ENCODE measurements at regions not wholly inside any gene's neighbourhood (a gene's known extent, or its start where the extent isn't known, plus 50 kb on each side); places are given as distances from the start of the nearest gene placed in this dataset.
"Not testable (repeated sequence)": the region's sequence is repeated elsewhere in the genome, so short reads cannot be mapped to it uniquely, and the experiment has no call there.

DNA sequence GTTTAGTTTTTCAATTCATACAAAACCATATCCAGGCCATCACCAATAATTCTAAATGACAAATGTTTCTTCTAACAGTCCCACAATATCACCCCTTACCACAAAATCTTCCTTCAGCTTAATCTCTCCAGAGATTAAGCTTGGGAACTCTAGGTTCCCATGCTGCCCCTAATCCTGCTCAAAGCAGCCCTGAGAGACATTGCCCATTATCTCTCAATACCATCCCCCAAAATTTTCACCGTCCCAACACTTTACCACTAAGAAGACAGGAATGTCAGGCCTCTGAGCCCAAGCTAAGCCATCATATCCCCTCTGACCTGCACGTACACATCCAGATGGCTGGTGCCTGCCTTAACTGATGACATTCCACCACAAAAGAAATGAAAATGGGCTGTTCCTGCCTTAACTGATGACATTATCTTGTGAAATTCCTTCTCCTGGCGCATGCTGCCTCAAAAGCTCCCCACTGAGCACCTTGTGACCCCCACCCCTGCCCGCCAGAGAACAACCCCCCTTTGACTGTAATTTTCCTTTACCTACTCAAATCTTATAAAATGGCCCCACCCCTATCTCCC, 1530.9 kb upstream of the SPRY2 start:
- not testable (repeated sequence) for H3K27me3 ChIP-seq (ENCODE audit: control insufficient read depth, insufficient read depth, low read length); H3K27ac ChIP-seq (ENCODE audit: low read depth, low read length); H3K9me3 ChIP-seq (ENCODE audit: control insufficient read depth, insufficient read depth, low read length); H3K4me1 ChIP-seq (ENCODE audit: control insufficient read depth, insufficient read depth, low read length); H3K4me3 ChIP-seq (ENCODE audit: low read depth, low read length); H3K36me3 ChIP-seq (ENCODE audit: control insufficient read depth, insufficient read depth, low read length); DNase-seq (ENCODE audit: low read depth in 4 of 6, low spot score in 6 of 6)
- 82% methylated on average over 3 of the region's 4 CpGs for WGBS (ENCODE audit: insufficient coverage)

DNA sequence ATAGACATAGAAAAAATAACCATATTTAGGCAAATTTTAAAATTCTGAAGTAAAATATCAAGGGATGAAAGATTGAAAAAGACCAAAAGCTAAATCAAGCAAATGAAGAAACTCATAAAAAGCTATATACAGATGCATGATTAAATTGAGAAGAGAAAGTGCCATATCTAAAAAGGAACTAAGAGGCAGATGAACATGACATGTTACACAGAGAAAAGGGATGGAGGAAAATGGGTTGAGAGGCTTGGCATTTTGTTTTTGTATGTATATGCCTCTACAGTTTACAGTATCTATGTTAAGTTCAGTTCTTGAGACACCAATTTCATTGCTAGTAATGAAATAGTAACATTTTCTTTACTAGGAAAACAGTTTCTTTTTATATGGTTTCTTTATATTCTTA, 1507.4 kb upstream of the SPRY2 start:
- Histone ChIP-seq H3K36me3 (ENCODE audit: control insufficient read depth, insufficient read depth, low read length) (no peaks in the 10 kb centered on the region), H3K4me3 (ENCODE audit: low read depth, low read length) (no peak overlapping the region), H3K9me3 (ENCODE audit: control insufficient read depth, insufficient read depth, low read length) (no peaks in the 10 kb centered on the region), H3K27ac (ENCODE audit: low read depth, low read length) (no peak overlapping the region), H3K4me1 (ENCODE audit: control insufficient read depth, insufficient read depth, low read length) (no peaks in the 10 kb centered on the region), H3K27me3 (ENCODE audit: control insufficient read depth, insufficient read depth, low read length) (no peaks in the 10 kb centered on the region)
- peak in 1 of 6 donors; percentile 16 for DNase-seq (ENCODE audit: low read depth in 4 of 6, low spot score in 6 of 6)

DNA sequence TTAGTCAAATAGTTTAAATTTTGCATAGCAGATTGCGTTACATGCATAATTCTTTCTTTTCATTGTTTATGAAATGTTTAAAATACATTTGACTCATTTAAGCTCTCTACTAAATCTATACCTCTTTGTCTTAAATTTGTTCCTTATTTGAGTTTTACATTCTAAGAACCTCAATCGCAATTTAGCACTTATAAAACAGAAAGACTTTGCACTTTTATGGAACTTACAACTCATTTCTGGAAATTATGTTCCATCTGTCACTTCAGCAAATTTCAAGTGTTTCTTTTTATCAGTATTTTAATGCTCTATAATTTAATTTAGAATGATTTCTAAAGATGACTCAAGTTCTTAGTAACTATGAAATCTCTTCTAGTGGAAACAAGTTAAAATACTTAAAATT, 1505.8 kb upstream of the SPRY2 start:
- no CpG with 5 or more reads among the region's 2 CpGs for WGBS (ENCODE audit: insufficient coverage)
- DNase-seq (ENCODE audit: low read depth in 4 of 6, low spot score in 6 of 6) = peak in 2 of 6 donors; percentile 7 to 45

DNA sequence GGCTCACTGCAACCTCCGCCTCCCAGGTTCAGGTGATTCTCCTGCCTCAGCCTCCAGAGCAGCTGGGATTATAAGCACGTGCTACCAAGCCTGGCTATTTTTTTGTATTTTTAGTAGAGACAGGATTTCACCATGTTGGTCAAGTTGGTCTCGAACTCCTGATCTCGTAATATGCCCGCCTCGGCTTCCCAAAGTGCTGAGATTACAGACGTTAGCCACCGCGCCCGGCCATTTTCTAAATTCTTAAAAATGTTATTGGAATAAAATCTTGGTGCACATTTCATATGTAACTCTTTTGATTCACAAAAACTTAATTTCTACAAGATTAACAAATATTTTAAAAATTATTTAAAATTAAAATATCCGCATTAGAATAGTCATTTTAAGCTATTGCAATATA, 1480.3 kb upstream of the SPRY2 start:
- Histone ChIP-seq H3K9me3 (ENCODE audit: control insufficient read depth, insufficient read depth, low read length) (no peaks in the 10 kb centered on the region), H3K27ac (ENCODE audit: low read depth, low read length) (no peak overlapping the region), H3K4me3 (ENCODE audit: low read depth, low read length) (no peak overlapping the region), H3K36me3 (ENCODE audit: control insufficient read depth, insufficient read depth, low read length) (no peaks in the 10 kb centered on the region), H3K27me3 (ENCODE audit: control insufficient read depth, insufficient read depth, low read length) (no peaks in the 10 kb centered on the region), H3K4me1 (ENCODE audit: control insufficient read depth, insufficient read depth, low read length) (no peaks in the 10 kb centered on the region)
- WGBS (ENCODE audit: insufficient coverage) = 95% methylated on average over 6 of the region's 11 CpGs
- DNase-seq (ENCODE audit: low read depth in 4 of 6, low spot score in 6 of 6) = no peak

More for the DNA sequence above, 1505.8 kb upstream of the SPRY2 start:
- no peaks in the 10 kb centered on the region for H3K9me3 ChIP-seq (ENCODE audit: control insufficient read depth, insufficient read depth, low read length)
- H3K4me3 ChIP-seq (ENCODE audit: low read depth, low read length) = no peak overlapping the region
- no peaks in the 10 kb centered on the region for H3K27me3 ChIP-seq (ENCODE audit: control insufficient read depth, insufficient read depth, low read length)
- H3K27ac ChIP-seq (ENCODE audit: low read depth, low read length) = no peak overlapping the region
- H3K4me1 ChIP-seq (ENCODE audit: control insufficient read depth, insufficient read depth, low read length) = no peaks in the 10 kb centered on the region
- H3K36me3 ChIP-seq (ENCODE audit: control insufficient read depth, insufficient read depth, low read length) = no peaks in the 10 kb centered on the region

DNA sequence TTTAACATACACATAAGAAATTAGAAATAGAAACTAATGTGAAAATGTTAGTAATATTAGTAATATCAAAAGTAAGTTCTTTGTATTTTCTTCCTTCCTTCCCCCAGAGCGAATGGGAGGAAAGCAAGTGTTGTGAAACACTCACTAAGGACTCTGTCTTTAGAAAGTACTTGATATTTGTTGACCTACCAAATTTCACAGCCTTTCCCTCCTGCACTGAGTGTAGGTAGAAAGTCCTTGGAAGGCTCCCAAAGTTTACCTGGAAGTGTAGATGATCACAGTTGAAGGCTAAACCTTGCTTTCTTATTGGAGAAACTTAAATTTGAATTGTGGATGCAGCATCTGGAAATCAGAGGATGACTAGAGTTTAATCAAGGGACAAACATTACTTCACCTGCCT, 1459.5 kb upstream of the SPRY2 start:
- Histone ChIP-seq H3K9me3 (ENCODE audit: control insufficient read depth, insufficient read depth, low read length) (no peaks in the 10 kb centered on the region), H3K27me3 (ENCODE audit: control insufficient read depth, insufficient read depth, low read length) (no peaks in the 10 kb centered on the region), H3K4me3 (ENCODE audit: low read depth, low read length) (no peak overlapping the region), H3K27ac (ENCODE audit: low read depth, low read length) (no peak overlapping the region), H3K36me3 (ENCODE audit: control insufficient read depth, insufficient read depth, low read length) (no peaks in the 10 kb centered on the region), H3K4me1 (ENCODE audit: control insufficient read depth, insufficient read depth, low read length) (no peaks in the 10 kb centered on the region)
- WGBS (ENCODE audit: insufficient coverage) = no CpG with 5 or more reads among the region's 1 CpG
- no peak for DNase-seq (ENCODE audit: low read depth in 4 of 6, low spot score in 6 of 6)

DNA sequence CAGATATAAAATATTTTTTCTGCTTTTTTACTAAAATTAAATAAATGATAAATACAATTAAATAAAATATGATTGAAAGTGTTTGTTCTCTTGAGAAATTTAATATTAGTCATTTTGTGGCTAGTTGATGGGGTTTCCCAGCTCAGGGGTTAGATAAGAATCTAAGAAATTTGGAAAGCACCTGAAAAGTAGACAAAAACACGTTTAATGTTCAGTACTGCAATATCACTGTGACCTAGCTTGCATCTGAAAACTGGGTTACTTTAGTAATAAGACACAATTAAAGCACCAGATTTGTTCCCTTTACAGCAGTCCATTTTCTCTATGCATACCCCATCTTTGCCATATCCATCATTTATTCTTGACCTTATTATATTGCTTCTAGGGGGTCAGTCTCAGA, 1454.8 kb upstream of the SPRY2 start:
- no peaks in the 10 kb centered on the region for H3K4me1 ChIP-seq (ENCODE audit: control insufficient read depth, insufficient read depth, low read length)
- H3K4me3 ChIP-seq (ENCODE audit: low read depth, low read length) = no peak overlapping the region
- no peaks in the 10 kb centered on the region for H3K27me3 ChIP-seq (ENCODE audit: control insufficient read depth, insufficient read depth, low read length)
- no CpG with 5 or more reads among the region's 1 CpG for WGBS (ENCODE audit: insufficient coverage)
- no peaks in the 10 kb centered on the region for H3K36me3 ChIP-seq (ENCODE audit: control insufficient read depth, insufficient read depth, low read length)
- H3K27ac ChIP-seq (ENCODE audit: low read depth, low read length) = no peak overlapping the region
- H3K9me3 ChIP-seq (ENCODE audit: control insufficient read depth, insufficient read depth, low read length) = no peaks in the 10 kb centered on the region
- DNase-seq (ENCODE audit: low read depth in 4 of 6, low spot score in 6 of 6) = no peak

DNA sequence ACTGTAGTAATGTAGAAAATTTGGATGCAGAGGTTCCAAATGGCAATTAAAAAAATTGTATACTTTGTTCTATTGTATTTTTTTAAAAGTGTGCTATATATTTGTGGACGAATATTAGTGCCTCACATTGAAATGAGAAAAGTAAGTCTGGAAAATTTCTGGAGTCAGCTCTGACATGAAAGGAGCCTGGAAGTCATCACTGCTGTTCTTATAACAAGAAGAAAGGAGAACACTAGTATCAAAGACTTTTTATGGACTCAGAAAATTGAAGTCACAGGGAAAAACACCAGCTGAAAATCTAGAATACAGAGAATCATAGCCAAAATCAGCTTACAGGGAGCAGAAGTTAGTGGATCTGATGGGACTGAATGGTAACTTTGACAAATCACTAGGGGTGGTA, 1450.7 kb upstream of the SPRY2 start:
- Histone ChIP-seq H3K4me3 (ENCODE audit: low read depth, low read length) (no peak overlapping the region), H3K9me3 (ENCODE audit: control insufficient read depth, insufficient read depth, low read length) (no peaks in the 10 kb centered on the region), H3K27me3 (ENCODE audit: control insufficient read depth, insufficient read depth, low read length) (no peaks in the 10 kb centered on the region), H3K4me1 (ENCODE audit: control insufficient read depth, insufficient read depth, low read length) (no peaks in the 10 kb centered on the region), H3K36me3 (ENCODE audit: control insufficient read depth, insufficient read depth, low read length) (no peaks in the 10 kb centered on the region), H3K27ac (ENCODE audit: low read depth, low read length) (no peak overlapping the region)
- DNase-seq (ENCODE audit: low read depth in 4 of 6, low spot score in 6 of 6) = no peak
- no CpG with 5 or more reads among the region's 1 CpG for WGBS (ENCODE audit: insufficient coverage)

DNA sequence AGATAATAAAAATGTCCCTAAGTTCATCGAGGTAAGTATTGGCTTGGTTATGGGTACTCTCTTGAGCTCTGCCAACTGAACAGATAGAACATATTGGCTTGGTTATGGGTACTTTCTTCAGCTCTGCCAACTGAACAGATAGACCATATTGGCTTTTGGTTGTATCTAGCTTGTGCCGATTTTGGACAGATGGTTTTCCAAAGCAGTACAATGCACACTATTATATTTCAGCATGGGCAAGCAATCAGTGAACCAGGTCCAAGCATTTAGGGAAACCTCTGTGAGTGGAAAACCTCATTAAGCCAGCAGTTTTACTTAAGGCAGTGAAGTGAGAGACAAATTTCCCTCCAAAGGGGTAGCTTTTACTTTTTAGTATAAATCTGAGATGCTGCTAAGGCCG, 1440.5 kb upstream of the SPRY2 start:
- no peaks in the 10 kb centered on the region for H3K27me3 ChIP-seq (ENCODE audit: control insufficient read depth, insufficient read depth, low read length)
- H3K27ac ChIP-seq (ENCODE audit: low read depth, low read length) = no peak overlapping the region
- H3K4me1 ChIP-seq (ENCODE audit: control insufficient read depth, insufficient read depth, low read length) = no peaks in the 10 kb centered on the region
- no peaks in the 10 kb centered on the region for H3K9me3 ChIP-seq (ENCODE audit: control insufficient read depth, insufficient read depth, low read length)
- no CpG with 5 or more reads among the region's 3 CpGs for WGBS (ENCODE audit: insufficient coverage)
- no peak overlapping the region for H3K4me3 ChIP-seq (ENCODE audit: low read depth, low read length)
- no peaks in the 10 kb centered on the region for H3K36me3 ChIP-seq (ENCODE audit: control insufficient read depth, insufficient read depth, low read length)
- DNase-seq (ENCODE audit: low read depth in 4 of 6, low spot score in 6 of 6) = peak in 2 of 6 donors; percentile 16 to 17

DNA sequence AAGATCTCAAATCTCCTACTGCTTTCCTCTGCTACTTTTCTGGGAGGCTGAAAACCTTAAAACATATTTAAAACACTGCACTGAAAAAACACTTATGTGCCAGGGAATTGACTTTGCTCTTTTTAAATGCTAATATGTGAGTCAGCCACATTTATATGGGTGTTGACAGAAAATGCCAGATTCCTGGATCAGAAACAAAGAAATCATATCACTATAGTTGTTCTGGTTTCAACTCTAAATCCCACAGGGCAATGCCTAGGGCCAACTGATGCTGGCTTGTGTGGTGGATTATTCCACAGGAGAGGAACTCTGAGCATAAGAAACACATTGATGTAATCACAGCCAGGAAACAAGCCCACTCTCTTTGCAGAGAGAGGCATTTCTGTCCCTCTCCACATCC, 1439.0 kb upstream of the SPRY2 start:
- H3K4me1 ChIP-seq (ENCODE audit: control insufficient read depth, insufficient read depth, low read length) = no peaks in the 10 kb centered on the region
- H3K36me3 ChIP-seq (ENCODE audit: control insufficient read depth, insufficient read depth, low read length) = no peaks in the 10 kb centered on the region
- no peaks in the 10 kb centered on the region for H3K27me3 ChIP-seq (ENCODE audit: control insufficient read depth, insufficient read depth, low read length)
- H3K9me3 ChIP-seq (ENCODE audit: control insufficient read depth, insufficient read depth, low read length) = no peaks in the 10 kb centered on the region
- no peak overlapping the region for H3K27ac ChIP-seq (ENCODE audit: low read depth, low read length)
- no peak overlapping the region for H3K4me3 ChIP-seq (ENCODE audit: low read depth, low read length)
- peak in 1 of 6 donors; percentile 77 for DNase-seq (ENCODE audit: low read depth in 4 of 6, low spot score in 6 of 6)

DNA sequence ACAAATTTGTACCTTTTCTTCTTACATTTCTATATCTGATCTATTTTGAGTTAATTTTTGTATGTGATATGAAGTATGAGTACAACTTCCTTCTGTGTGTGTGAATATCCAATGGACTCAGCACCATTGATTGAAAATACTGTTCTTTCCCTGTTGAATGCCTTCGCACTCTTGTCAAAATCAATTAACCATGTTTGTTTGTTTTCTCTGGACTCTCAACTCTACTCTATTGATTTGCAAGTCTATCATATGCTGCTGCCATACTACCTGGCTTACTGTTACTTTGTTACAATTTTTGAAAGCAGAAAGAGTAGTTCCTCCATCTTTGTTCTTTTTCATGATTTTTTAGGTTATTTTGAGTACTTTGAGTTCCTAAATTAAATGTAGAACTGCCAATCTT, 1437.4 kb upstream of the SPRY2 start:
- H3K27ac ChIP-seq (ENCODE audit: low read depth, low read length) = no peak overlapping the region
- no peaks in the 10 kb centered on the region for H3K36me3 ChIP-seq (ENCODE audit: control insufficient read depth, insufficient read depth, low read length)
- H3K4me3 ChIP-seq (ENCODE audit: low read depth, low read length) = no peak overlapping the region
- WGBS (ENCODE audit: insufficient coverage) = 100% methylated on average over 1 of the region's 1 CpG
- no peak for DNase-seq (ENCODE audit: low read depth in 4 of 6, low spot score in 6 of 6)
- H3K27me3 ChIP-seq (ENCODE audit: control insufficient read depth, insufficient read depth, low read length) = no peaks in the 10 kb centered on the region
- no peaks in the 10 kb centered on the region for H3K9me3 ChIP-seq (ENCODE audit: control insufficient read depth, insufficient read depth, low read length)
- H3K4me1 ChIP-seq (ENCODE audit: control insufficient read depth, insufficient read depth, low read length) = no peaks in the 10 kb centered on the region
